ENCODE measurements at regions not wholly inside any gene's neighbourhood (a gene's known extent, or its start where the extent isn't known, plus 50 kb on each side); places are given as distances from the start of the nearest gene placed in this dataset.

DNA sequence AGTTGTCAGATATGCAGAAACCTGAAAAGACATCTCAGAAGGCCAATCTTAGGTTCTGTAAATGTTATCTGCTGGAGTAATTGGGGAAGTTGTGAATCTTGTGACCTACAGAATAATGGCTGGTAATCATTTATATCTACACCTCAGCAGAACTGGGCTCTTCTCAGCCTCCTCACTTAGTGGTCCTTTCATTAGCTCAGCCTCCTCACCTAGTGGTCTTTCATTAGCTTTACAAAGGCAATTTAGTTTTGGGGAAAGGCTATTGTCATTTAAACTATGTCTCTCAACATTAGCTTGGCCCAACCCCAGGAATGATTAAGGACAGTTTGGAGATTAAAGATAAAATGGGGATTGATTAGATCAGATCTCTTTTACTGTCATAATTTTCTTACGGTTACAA is 284.2 kb upstream of the SGCD start:
- Histone ChIP-seq H3K56ac (ENCODE audit: extremely low read depth, insufficient read depth, low read length) (no peak overlapping the region), H3K18ac (ENCODE audit: low read depth, low read length) (no peak overlapping the region), H2BK20ac (ENCODE audit: low read depth, low read length) (no peak overlapping the region), H3K79me1 (ENCODE audit: low read depth in 1 of 2, low read length in 2 of 2) (no peaks in the 10 kb centered on the region), H3K4me1 (ENCODE audit: control insufficient read depth, insufficient read depth, low read length) (no peaks in the 10 kb centered on the region), H3K4me3 (ENCODE audit: insufficient read depth, low read depth, low read length) (no peak overlapping the region), H4K91ac (ENCODE audit: insufficient read depth, low read depth, low read length) (no peak overlapping the region), H3K4me2 (ENCODE audit: low read depth, low read length) (no peak overlapping the region), H3K27ac (ENCODE audit: insufficient read depth, low read length) (no peak overlapping the region), H3K27me3 (ENCODE audit: control insufficient read depth, insufficient read depth, low read length) (no peaks in the 10 kb centered on the region), H3K14ac (replicated peaks; ENCODE audit: low read depth, low read length) (no peak overlapping the region), H3K9me1 (ENCODE audit: insufficient read depth, low read length) (no peaks in the 10 kb centered on the region), H2AFZ (replicated peaks; ENCODE audit: low read length, poor library complexity) (no peak overlapping the region), H3K9ac (ENCODE audit: low read depth, low read length) (no peak overlapping the region), H3K36me3 (ENCODE audit: control insufficient read depth, insufficient read depth, low read length) (no peaks in the 10 kb centered on the region), H2AK9ac (replicated peaks; ENCODE audit: low read depth, low read length, poor library complexity) (no peak overlapping the region), H2BK5ac (ENCODE audit: low read depth, low read length, poor library complexity, severe bottlenecking) (no peak overlapping the region), H2BK15ac (ENCODE audit: low read depth, low read length) (no peak overlapping the region), H3K23ac (ENCODE audit: low read depth, low read length) (no peak overlapping the region), H3K9me3 (ENCODE audit: control insufficient read depth, insufficient read depth, low read length) (peaks cover 3% of the 10 kb centered on the region; the same call in 1 of the 2 replicates), H4K5ac (ENCODE audit: low read depth, low read length) (no peak overlapping the region), H2AK5ac (ENCODE audit: low read depth, low read length) (no peak overlapping the region), H4K20me1 (ENCODE audit: insufficient read depth, low read length) (no peaks in the 10 kb centered on the region), H4K8ac (ENCODE audit: low read depth in 2 of 2, low read length in 2 of 2) (no peak overlapping the region), H3K4ac (ENCODE audit: low read depth, low read length) (no peak overlapping the region), H2BK120ac (ENCODE audit: low read depth, low read length) (no peak overlapping the region)
- intact Hi-C loops (cut with micrococcal nuclease): no loop called here
- dilution Hi-C loops (cut with HindIII; ENCODE audit: low sequenced_read_pairs, unreplicated experiment): no loop called here
- WGBS, 2 experiments (ENCODE audit: extremely low coverage in 2 of 2, insufficient read length in 1 of 2): no CpG with 5 or more reads among the region's 1 CpG
- ChIA-PET POLR2A (ENCODE audit: unreplicated experiment) (no interaction called here), CTCF (no interaction called here)
- TF ChIP-seq MAZ (IDR thresholded peaks at IDR 0.05; ENCODE audit: borderline replicate concordance, low read depth, low read length): no peak
- no peak for TF ChIP-seq RCOR1 (IDR thresholded peaks at IDR 0.05; ENCODE audit: insufficient replicate concordance, low read length)
- TF ChIP-seq, protein P1, sequence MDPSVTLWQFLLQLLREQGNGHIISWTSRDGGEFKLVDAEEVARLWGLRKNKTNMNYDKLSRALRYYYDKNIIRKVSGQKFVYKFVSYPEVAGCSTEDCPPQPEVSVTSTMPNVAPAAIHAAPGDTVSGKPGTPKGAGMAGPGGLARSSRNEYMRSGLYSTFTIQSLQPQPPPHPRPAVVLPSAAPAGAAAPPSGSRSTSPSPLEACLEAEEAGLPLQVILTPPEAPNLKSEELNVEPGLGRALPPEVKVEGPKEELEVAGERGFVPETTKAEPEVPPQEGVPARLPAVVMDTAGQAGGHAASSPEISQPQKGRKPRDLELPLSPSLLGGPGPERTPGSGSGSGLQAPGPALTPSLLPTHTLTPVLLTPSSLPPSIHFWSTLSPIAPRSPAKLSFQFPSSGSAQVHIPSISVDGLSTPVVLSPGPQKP (IDR thresholded peaks at IDR 0.05; ENCODE audit: borderline replicate concordance, low read depth, low read length): no peak
- TF ChIP-seq BHLHE40 (IDR thresholded peaks at IDR 0.05; ENCODE audit: low read depth, low read length): no peak
- no peak for TF ChIP-seq POLR2A (IDR thresholded peaks at IDR 0.05; ENCODE audit: low read depth, low read length)
- in situ Hi-C loops (cut with MboI; ENCODE audit: low sequenced_read_pairs): no loop called here
- no peak for ATAC-seq (ENCODE audit: low read depth)
- no peak for DNase-seq
- BruUV-seq (replicated peaks): no TSS peak
